ENCODE measurements at regions not wholly inside any gene's neighbourhood (a gene's known extent, or its start where the extent isn't known, plus 50 kb on each side); places are given as distances from the start of the nearest gene placed in this dataset.

GRCh38 chr20:12317433-12317832, 399.7 kb downstream of the BTBD3 start:
- TF ChIP-seq CTCF (IDR thresholded peaks at IDR 0.05; ENCODE audit: insufficient read depth, low read length, poor library complexity, severe bottlenecking) (no peak), EZH2phosphoT487 (conservative IDR thresholded peaks at IDR 0.05; ENCODE audit: low read length) (no peak)
